AG09309 (cell line): ENCODE measurements at regions not wholly inside any gene's neighbourhood (a gene's known extent, or its start where the extent isn't known, plus 50 kb on each side); places are given as distances from the start of the nearest gene placed in this dataset.
"Not testable (repeated sequence)": the region's sequence is repeated elsewhere in the genome, so short reads cannot be mapped to it uniquely, and the experiment has no call there.

ENCODE experiments used
- DNase-seq: peaks from one replicate; pipeline ENCODE4 v3.0.0-alpha.2; 2010; ENCODE audit warnings: low read depth
- H3K4me3 ChIP-seq: 2 replicates; pipeline ENCODE4 v1.5.1; 2011; ENCODE audit warnings: mild to moderate bottlenecking, low read depth, low read length, moderate library complexity; ENCODE audit not compliant: control insufficient read depth
- CTCF ChIP-seq: IDR thresholded peaks from 2 replicates; pipeline ENCODE4 v1.5.1; 2011; ENCODE audit warnings: mild to moderate bottlenecking, low read depth, low read length, inconsistent platforms; ENCODE audit not compliant: insufficient read depth, control insufficient read depth; ENCODE audit errors: missing control alignments

DNA sequence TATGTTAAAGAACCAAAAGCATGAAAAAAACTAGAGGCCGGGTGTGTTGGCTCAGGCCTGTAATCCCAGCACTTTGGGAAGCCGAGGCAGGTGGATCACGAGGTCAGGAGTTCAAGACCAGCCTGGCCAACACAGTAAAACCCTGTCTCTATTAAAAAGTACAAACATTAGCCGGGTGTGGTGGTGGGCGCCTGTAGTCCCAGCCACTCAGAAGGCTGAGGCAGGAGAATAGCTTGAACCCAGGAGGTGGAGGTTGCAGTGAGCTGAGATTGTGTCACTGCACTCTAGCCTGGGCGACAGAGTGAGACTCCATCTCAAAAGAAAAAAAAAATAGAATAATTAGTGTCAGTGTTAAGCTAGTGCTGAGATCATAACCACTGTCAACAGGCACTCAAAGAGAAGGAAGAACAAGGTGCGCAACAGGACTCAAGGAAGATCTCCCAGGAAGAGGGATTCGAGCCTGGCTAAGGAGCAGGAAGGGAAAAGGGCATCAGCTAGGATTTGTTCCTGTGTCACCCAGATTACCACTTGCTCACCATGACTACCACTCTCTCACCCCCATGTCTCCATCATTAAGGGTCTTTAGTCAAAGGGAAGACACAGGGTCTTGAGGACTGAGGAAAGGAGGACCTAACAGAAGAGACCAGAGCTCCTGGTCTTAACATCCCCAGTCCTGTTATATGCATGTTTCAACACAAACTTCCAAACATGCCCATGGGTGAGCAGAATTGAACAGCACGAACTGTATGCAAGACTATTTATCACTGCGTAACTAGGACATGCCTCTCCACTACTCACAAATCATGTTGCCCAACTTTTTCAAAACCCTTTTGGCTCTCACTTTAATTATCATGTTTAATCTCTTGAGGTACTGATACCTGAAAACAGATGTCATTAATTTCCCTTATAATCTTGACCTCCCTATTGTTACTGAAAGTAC, 88.3 kb upstream of the PLEKHM1 start:
- DNase-seq: no peak
- no peak for TF ChIP-seq CTCF
- no peak overlapping the region for H3K4me3 ChIP-seq

DNA sequence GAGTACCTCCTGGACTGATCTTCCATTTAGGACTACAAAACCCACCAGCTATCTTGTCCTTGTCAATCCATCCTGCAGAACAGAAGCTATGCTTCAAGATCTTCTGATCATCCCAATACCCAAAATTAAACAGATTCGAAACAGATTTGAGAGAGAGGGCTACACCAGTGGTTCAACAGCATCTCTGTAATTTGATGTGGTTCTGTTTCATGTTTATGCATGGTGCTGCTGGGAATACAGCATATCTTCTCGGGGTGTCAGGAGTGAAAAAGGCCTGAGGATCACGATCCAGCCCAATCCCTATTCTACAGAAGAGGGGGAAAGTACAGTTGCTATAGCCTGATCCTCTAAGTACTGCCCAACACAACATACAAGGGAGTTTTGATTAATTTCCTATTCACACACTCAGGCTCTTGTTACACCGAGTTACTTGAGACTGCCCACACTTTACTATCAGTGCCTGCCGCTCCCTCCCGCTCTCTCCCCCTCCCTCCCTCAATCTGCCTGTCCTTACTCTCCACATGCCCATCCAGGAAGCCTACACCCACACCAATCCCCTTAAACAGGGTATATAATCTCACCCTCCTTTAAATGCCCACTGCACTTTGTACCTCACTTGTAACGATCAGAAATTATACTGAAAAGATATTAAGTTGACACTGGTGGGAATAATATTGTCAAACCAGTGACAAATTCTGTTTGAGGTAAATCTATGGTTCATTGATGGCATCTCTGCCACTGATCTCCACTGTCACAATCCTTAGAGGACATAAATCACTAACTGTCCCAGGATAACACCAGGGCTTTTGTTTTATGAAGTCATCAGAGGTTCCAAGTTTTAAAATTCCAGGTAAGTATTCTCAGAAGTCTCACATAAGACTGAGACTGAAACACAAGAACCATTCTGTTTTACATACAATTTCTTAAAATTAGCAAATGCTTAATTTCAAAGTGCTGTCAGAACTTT, 89.3 kb upstream of the PLEKHM1 start:
- H3K4me3 ChIP-seq: no peak overlapping the region
- no peak for DNase-seq
- TF ChIP-seq CTCF: no peak

GRCh38 chr17:45580924-45581323, 90.4 kb upstream of the PLEKHM1 start:
- no peak for DNase-seq
- TF ChIP-seq CTCF: no peak
- H3K4me3 ChIP-seq: no peak overlapping the region

DNA sequence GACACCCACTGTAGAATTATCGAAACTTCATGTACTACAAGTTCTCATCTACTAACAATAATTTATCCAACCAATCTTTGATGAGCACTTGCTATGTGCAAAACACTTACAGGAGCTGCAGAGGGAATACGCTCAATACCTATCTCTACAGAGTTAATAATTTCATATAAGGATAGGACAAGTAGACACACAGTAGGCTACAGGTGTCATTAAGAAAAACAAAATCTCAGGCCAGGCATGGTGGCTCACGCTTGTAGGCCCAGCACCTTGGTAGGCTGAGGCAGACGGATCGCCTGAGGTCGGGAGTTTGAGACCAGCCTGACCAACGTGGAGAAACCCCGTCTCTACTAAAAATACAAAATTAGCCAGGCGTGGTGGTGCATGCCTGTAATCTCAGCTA, 91.3 kb upstream of the PLEKHM1 start:
- no peak overlapping the region for H3K4me3 ChIP-seq
- TF ChIP-seq CTCF: no peak

DNA sequence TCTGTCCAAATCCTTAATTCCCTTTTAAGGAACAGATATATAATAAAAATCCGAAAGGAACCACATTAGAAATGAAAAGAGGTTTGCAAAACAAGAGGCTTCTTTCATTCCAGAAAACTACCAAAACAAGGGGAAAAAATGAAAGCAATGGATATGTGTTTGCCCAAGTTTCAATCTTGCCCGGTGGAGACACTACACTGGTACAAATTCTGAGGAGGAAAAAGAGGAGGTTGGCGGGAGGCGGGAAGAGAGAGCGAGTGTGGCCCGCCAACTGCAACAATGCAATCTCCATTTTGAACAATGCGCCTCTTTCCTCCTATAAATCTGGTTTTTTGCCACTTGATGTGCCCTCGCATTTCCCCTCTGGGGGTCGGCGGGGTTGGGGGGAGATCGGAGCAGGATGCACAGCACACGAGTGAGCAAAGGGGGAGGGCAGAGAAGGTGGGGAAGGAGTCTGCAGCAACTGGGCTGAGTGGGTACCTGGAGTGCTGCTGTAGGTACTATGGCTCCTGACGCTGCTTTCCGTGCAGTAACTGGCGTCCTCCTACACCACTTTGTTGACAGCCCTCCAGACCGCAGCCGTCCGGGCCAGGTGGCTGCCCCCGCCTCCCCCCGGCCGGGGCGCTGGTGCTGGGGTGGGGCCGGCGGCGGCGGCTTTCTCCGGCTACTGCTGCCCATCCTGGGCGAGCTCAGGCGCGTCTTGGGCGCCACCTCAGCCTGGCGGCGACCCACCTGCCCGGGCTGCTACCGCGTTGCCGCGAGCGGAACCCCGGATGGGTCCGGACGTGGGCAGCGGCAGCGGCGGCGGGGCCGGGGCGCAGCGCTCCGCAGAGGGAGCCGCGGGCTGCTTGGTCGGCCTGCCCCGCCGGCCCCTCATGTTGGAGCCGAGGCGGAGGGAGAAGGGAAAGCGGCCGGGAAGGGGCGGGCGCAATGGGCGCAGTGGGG, 93.8 kb upstream of the PLEKHM1 start:
- no peak for DNase-seq
- H3K4me3 ChIP-seq: peak overlapping the region; percentile 94

More for the DNA sequence above, 91.3 kb upstream of the PLEKHM1 start:
- no peak for DNase-seq

DNA sequence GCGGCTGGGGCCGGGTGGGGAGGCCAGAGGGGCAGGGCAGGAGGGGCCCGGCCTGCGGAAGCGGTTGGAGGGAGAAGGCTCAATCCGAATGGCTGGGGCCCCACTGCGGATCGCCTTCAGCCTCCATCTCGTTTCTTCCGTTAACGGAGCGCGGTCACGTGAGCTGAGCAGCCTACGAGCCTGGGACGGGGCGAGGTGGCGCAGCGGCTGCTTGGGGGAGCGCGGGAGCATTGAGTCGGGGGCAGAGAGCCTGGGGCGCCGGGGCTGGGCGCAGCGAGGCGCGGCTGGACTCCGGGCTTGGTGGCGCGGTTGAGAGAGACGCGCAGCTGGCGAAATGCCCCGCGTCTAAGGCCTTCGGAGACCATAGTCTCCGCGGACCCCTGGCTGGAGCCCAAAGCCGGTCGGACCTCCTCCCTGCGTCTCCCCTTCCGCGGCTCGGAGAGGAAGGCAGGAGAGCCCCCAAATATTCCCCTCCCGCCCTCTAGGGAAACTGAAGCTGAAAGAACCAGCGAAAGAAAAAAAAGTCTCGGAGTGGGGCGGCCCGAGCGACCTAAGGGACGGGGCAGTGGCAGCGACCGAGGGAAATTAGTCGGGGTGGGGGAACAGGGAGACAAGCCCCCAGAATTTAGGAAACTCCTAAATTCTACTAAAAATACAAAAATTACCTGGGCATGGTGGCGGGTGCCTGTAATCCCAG, 94.7 kb upstream of the PLEKHM1 start:
- not testable (repeated sequence) for DNase-seq
- H3K4me3 ChIP-seq: peak overlapping the region; percentile 94

More for the DNA sequence above, 93.8 kb upstream of the PLEKHM1 start:
- TF ChIP-seq CTCF: peak; percentile 7

DNA sequence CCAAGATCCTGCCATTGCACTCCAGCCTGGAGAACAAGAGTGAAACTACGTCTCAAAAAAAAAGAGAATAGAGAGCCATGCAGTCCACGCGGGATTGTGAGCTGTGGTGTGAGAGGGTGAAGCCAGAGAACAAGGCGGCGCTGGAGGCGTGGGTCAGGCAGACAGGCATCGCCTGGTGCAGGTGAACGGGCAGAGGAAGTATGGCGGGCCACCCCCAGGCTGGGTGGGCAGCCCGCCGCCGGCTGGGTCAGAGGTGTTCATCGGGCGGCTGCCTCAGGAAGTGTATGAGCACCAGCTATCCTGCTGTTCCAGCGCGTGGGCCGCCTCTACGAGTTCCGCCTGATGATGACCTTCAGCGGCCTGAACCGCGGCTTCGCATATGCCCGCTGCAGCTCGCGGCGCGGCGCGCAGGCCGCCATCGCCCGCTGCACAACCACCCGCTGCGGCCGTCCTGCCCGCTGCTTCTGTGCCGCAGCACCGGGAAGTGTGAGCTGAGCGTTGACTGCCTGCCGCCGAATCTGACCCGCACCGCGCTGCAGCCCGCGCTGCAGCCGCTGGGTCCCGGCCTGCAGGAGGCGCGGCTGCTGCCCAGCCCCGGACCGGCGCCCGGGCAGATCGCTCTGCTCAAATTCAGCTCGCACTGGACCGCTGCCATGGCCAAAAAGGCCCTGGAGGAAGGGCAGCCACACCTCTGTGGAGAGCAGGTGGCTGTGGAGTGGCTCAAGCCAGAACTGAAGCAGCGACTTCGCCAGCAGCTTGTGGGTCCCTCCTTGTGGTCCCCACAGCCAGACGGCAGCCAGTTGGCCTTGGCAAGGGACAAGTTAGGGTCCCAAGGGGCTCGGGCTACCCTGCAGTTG, 95.5 kb upstream of the PLEKHM1 start:
- peak overlapping the region; percentile 94 for H3K4me3 ChIP-seq
- DNase-seq: not testable (repeated sequence)

DNA sequence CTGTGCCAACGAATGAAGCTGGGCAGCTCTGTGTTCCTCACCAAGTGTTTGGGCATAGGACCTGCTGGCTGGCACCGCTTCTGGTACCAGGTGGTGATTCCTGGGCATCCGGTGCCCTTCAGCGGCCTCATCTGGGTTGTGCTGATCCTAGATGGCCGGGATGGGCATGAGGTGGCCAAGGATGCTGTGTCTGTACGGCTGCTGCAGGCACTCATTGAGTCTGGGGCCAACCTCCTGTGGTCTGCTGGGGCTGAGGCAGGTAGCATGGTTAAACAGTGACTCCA, 96.1 kb upstream of the PLEKHM1 start:
- H3K4me3 ChIP-seq, DNase-seq: not testable (repeated sequence)
